Activated CD4-positive, alpha-beta T cell treated with anti-CD3 and anti-CD28 coated beads, Interleukin-10, Interleukin-2, amounts not matched to agents 100 ng/mL and 50 ng/mL, durations not matched to agents 16 hours and 8 hours (primary cell): ENCODE measurements at regions not wholly inside any gene's neighbourhood (a gene's known extent, or its start where the extent isn't known, plus 50 kb on each side); places are given as distances from the start of the nearest gene placed in this dataset.

ENCODE experiments used
- DNase-seq: peaks from one replicate; pipeline ENCODE4 v3.0.0-alpha.2; 2020

GRCh38 chr17:57174591-57174990, 81.7 kb upstream of the MSI2 start:
- DNase-seq: no peak

DNA sequence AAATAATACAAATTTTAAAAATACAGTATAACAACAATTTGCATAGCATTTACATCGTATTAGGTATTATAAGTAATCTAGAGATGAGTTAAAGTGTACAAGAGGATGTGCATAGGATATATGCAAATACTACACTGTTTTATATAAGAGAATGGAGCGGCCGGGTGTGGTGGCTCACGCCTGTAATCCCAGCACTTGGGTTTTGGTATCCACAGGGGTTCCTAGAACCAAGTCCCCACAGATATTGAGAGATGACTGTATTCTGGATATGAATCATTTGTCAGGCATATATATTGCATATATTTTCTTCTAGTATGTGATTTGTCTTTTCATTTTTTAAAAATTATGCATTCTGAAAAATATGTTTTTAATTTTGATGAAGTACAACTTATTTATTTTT, 77.5 kb upstream of the MSI2 start:
- peak; percentile 33 for DNase-seq

DNA sequence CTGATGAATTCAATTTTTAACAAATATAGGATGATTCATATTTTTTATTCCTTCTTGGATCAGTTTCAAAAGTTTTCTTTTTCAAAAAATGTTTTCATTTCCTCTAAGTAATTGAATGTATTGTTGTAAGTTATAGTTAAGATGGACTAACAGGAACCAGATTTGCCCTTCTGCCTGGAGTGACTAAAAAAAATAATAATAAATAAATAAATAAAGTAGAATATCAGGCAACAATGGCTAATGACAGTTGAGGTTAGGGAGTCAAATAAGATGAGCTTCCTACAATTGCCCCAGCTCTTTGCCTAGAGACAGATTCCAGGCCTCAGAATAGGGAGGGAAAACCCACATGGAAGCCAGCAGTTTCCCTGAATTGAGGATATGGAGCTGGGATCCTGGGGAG, 73.7 kb upstream of the MSI2 start:
- no peak for DNase-seq

DNA sequence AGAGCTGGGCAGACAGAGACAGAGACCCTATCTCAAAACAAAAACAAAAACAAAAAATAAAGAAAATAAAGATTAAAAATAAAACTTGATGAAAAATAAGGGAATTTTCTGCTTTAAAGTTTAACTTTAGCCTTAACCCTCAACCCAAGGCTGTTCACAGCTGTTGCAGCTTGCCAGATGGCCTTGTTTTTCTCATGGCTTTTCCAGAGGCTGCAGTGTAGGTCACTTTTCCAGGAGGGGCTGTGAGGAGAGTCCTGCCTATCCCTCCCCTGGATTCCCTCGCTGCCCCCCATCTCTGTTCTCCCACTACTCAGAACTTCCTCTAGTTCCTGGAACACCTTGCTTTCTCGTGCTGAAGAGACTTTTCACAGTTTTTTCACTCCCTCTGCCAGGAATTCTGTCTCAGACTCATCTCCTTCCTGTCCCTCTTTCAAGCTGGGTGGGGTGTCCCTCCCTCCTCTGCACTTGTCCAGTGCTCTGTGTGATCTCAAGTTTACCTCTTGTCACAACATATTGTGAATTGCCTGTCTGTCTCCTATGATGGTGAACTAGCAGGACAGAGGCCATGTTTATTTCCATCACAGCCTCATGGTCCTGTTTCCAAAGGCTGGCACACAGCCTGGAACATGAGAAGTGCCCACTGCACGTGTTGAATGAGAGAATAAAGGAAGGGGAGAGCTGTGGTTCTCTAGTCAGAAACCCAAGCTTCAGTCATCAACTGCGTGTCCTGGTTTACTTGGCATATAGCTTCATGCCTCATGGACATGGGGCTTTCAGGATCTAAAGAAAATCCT, 69.9 kb upstream of the MSI2 start:
- no peak for DNase-seq

DNA sequence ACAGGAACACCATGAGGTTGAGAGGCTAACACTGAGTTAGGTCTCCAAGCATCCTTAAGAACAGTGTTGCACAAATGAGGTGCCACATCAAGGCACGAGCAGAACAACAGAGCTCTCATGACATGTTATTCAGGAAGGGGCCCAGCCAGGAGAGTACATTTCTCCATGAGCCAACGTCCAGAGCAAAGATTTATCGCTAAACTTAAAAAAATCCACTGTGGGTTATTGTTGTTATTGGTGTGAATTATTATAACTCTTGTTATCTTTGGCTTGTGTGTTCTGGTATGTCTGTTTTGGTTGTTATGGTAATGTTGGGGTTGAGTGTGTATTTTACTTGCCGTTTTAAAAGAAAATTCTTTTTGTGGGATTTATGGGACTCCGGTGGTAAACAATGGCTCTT, 68.9 kb upstream of the MSI2 start:
- DNase-seq: no peak

GRCh38 chr17:57195785-57196460, 60.4 kb upstream of the MSI2 start:
- DNase-seq: peak; percentile 47

- no peak for DNase-seq
These were observed 58.8 kb upstream of the MSI2 start for GRCh38 chr17:57197466-57198071.

- no peak for DNase-seq
These were observed 54.8 kb upstream of the MSI2 start for GRCh38 chr17:57201481-57201880.

DNA sequence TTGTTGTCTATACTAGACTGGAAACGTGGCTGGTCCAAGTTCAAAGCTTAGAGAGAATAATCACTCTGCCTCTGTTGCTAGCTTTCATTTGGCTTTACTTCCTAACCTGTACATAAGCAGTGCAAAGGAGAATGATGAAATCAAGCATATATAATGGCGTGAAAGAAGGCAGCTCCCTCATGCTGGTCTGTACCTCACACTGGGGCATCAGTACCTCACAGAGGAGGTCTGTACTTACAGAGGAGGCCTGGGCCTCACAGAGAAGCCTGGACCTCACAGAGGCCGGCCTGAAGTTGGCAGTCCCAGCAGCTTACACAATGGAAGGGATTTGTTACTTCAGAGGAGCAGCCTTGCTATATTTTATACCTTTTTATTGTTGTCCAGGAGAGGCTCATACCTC, 53.3 kb upstream of the MSI2 start:
- DNase-seq: no peak
